ELR (cell line): ENCODE measurements at regions not wholly inside any gene's neighbourhood (a gene's known extent, or its start where the extent isn't known, plus 50 kb on each side); places are given as distances from the start of the nearest gene placed in this dataset.
"Not testable (repeated sequence)": the region's sequence is repeated elsewhere in the genome, so short reads cannot be mapped to it uniquely, and the experiment has no call there.

Experiments
- DNase-seq: peaks from one replicate; pipeline ENCODE4 v3.0.0-alpha.2; 2015; ENCODE audit warnings: low read depth

DNA sequence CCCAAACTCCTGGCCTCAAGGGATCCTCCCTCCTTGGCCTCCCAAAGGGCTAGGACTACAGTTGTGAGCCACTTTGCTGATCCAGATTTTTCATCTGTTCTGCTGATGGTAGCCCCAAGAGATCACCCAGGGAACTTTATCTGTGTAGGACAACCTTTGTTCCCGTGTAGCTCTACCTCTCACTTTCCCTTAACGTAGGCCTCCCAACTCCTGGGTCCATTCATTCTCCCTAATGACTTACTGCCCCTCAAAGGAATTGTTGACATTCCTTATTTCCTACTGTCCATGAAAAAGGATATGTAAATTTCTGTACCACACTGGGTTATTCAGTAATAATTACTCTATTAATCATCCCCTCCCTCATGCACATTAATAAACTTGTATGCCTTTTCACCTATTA is 51.0 kb upstream of the PHF24 start:
- DNase-seq = no peak

DNA sequence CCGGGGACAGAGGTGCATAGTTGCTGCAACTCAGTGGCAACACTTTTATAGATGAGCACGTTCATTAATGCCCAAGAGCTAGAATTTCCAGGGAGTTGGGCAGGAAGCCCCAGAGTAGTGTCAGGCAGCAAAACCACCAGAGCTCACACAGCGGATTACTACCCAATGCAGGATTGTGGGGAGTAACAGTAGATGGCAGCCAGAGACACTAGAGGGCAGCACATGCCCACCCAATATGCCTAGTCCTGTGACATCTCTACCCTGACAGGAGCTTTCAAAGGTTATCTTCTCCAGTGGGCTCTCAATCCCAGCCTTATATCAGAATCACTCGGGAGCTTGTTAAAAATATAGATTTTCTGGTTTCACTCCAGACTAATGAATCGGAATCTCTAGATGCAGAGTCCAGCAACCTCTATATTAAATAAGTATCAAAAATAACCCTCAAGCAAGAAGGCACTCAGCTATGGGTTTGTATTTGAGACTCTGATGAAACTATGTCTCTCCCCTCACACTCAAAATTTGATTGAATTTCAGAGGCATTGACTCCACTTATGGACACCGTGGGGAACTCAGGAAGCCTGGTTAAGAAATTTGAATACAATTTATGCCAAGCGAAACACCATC is 58.4 kb upstream of the PHF24 start:
- DNase-seq = peak; percentile 81

- no peak for DNase-seq
Observed at GRCh38 chr9:34898846-34899245, 59.2 kb upstream of the PHF24 start.

GRCh38 chr9:34896112-34896511 is 62.0 kb upstream of the PHF24 start:
- DNase-seq = peak; percentile 20

DNA sequence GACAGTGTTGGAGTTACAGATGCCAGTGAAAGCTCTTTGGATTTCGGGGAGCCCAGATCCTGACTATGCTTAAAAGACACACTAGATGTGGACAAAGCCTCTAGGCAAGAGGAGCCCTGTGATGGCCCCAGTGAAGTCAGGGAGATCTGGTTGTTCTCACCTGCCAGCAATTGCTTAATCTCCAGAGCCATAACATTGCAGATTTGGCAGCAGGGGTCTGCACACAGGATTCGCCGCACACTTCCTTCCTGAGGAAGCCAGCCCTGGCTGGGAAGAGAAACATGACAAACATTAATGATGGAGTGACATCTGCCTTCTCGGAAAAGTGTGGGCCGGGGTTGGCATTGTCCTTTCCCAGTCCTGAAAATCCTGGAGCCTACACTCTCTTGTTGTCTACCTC is 65.2 kb upstream of the PHF24 start:
- DNase-seq = no peak

- peak; percentile 38 for DNase-seq
Observed at GRCh38 chr9:34891386-34891785, 66.7 kb upstream of the PHF24 start.

- DNase-seq = no peak
Observed at GRCh38 chr9:34887841-34888240, 70.2 kb upstream of the PHF24 start.

DNA sequence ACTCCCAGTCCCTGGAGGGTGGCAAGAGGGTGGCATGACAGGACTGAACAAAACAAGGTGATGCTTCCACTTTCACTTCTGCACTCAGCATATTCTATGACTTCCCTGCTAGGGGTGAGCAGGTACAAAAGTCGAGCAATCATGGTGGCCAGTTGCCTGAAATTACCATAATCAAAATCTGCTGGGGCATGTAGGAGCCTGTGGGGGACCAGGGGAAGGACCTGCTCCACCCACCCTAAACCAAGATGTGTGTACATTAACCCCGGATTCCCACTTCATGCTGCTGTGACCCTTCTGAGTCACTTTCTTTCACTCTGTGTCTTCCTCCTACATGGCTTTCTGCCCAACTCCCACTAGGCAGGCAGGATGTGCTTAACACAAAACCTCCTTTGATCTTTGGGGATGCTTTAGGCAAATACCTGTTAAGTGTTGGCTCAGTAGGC is 73.3 kb upstream of the PHF24 start:
- no peak for DNase-seq

- DNase-seq = no peak
Observed at GRCh38 chr9:34876096-34876495, 82.0 kb upstream of the PHF24 start.

DNA sequence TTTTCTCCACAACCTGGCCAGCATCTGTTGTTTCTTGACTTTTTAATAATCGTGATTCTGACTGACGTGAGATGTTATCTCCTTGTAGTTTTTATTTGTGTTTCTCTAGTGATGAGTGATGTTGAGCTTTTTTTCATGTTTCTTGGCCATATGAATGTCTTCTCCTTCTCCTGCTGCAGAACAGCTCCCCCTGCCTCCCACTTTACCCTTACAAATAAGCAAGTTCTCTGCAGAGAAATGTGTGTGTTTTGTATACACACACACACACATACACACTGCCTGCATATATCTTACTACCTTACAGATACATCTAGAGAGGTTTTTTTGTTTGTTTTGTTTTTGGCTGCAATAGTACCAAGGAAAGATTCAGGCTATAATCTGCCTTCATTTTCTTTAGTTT is 88.7 kb upstream of the PHF24 start:
- DNase-seq = peak; percentile 26

DNA sequence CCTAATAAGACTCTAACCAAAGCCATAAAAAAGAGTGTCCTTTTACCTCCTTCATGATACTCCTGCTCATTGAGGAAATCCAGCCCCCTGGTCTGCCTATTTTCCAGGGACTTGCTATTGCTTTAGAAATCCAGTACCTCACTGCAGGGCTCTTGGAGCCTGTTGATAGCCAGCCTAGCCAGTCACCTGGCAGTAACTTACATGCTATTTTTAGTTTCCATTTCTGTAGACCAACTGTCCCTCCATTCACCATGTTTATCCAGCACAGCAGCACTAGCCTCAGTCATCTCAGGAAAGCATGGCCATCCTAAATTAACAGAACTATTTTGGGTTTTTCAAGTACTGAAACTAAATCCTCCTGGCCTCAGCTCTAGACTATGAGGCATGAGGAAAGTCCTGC is 91.5 kb upstream of the PHF24 start:
- DNase-seq = no peak

DNA sequence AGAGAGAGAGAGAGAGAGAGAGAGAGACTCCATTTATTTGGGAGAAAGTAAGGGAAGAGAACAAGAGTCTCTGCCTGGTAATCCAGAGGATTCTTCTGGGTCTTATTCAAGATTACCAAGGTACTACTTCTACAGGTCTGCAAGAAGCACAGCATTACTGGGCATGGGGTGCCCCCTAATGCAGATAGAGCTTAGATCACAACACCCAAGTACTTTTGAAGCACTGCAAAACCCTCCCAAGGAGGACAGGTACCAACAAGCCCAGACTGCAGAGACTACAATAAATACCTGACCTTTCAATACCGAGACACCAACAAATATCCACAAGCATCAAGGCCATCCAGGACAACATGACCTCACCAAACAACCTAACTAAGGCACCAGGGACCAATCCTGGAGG is 94.7 kb upstream of the PHF24 start:
- no peak for DNase-seq

DNA sequence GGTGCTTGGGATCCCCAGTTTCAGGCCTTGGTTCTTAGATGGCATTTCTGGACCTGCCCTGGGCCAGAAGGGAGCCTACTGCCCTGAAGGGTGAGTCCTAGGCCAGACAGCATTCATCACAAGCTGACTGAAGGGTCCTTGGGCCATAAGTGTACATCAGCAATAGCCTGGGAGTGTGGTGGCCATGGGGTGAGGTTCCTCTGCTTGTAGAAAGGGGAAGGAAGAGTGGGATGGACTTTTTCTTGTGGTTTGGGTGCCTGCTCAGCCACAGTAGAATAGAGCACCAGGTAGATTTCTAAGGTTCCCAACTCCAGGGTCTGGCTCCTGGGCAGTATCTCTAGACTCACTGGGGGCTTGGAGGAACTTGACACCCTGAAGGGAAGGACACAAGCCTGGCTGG is 95.2 kb upstream of the PHF24 start:
- no peak for DNase-seq

DNA sequence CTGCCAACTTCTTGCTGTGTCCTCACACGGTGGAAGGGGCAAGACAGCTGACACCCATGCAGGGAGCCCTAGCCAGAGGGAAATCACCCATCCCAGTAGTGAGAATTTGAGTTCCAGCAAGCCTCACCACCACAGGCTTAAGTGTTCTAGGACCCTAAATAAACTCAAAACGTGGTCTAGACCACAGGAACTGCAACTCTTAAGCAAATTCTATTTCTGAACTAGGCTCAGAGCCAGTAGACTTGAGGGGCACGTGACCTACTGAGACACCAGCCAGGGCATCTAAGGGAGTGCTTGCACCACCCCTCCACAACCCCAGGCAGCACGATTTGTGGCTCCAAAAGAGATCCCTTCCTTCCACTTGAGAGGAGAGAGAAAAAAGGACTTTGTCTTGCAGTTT is 96.0 kb upstream of the PHF24 start:
- no peak for DNase-seq

DNA sequence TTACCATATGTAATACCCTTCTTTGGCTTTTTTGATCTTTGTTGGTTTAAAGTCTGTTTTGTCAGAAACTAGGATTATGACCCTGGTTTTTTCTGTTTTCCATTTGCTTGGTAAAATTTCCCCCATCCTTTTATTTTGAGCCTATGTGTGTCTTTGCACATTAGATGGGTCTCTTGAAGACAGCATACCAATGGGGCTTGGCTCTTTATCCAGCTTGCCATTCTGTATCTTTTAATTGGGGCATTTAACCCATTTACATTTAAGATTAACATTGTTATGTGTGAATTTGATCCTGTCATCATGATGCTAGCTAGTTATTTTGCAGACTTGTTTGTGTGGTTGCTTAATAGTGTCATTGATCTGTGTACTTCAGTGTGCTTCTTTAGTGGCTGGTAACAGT is 103.1 kb upstream of the PHF24 start:
- not testable (repeated sequence) for DNase-seq

- DNase-seq = no peak
Observed at GRCh38 chr9:34830068-34830467, 120.1 kb upstream of the CCL21 start.

GRCh38 chr9:34826999-34827538 is 117.1 kb upstream of the CCL21 start:
- DNase-seq = no peak

DNA sequence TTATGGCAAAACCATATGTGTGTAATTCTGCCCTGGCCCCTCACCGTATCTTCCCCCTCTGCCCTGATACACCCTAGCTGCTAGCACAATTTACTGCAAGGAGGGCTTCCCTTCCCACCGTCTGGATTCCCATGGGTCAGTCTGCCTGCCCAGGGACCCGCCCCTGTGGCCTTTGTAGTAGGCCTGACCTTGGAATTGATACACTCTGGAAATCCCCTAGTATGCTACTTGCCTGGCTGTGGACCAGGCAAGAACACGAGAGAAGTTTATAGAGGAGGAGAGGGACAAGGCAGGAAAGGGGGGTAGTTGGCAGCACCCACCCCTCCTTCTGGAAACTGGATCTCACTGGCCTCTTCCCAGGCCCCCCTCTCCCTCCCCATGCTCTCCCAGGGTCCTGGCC is 115.8 kb upstream of the CCL21 start:
- DNase-seq = no peak

GRCh38 chr9:34823778-34824177 is 113.8 kb upstream of the CCL21 start:
- no peak for DNase-seq

- no peak for DNase-seq
Observed at GRCh38 chr9:34810187-34810524, 100.2 kb upstream of the CCL21 start.

GRCh38 chr9:34809504-34810186 is 99.7 kb upstream of the CCL21 start:
- DNase-seq = peak; percentile 10

GRCh38 chr9:34802916-34803315 is 93.0 kb upstream of the CCL21 start:
- DNase-seq = no peak

DNA sequence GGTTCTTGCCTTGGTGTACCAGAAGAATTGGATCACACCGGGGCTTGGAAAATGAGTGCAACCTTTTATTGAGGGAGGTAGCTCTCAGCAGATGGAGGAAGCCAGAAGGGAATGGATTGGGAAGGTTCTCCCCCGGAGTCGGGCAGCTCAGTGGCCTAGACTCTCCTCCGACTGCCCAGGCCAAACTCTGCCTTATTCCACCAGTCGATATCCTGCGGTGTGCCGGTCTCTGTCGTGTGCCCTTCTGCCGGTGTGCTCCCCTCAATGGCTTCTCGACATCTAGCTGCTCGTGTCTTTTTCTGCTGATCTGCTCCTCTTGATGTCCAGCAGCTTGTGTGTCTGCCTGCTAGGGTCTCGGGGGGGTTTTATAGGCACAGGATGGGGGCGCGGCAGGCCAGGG is 87.4 kb upstream of the CCL21 start:
- no peak for DNase-seq

DNA sequence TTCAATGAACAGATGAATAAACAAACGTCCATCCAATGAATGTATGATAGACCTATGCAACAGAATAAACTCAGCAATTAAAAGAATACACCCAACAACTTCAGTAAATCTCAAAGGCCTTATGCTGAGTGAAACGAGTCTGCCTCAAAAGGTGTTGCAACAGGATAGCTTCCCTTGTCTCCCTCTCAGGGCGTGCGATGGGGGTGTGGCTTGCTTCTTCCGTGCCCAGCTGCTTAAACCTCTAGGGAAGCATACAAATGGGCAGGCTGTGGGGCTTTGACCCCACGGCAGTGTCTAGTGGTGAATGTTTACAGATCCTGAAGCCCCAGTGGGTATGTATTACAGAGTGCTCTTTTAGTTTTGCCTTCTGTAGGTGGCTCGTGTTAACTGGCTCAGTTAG is 87.0 kb upstream of the CCL21 start:
- DNase-seq = no peak
